HEK293 (cell line): ENCODE measurements at regions not wholly inside any gene's neighbourhood (a gene's known extent, or its start where the extent isn't known, plus 50 kb on each side); places are given as distances from the start of the nearest gene placed in this dataset.
A peak's percentile ranks its signal among the peaks of the same experiment; 100 is the strongest.

Source experiments
- CTCF ChIA-PET: fragments of 350-600 bp; formaldehyde crosslinking; extraction: SDS; loops from one replicate; lab custom pipeline; 2021; ENCODE audit warnings: antibody characterized with exemption; lab: Yijun Ruan, JAX
- POLR2A ChIA-PET: fragments of 300-600 bp; formaldehyde crosslinking; extraction: SDS; loops from one replicate; lab custom pipeline; 2020; ENCODE audit warnings: antibody characterized with exemption, inconsistent platforms; lab: Yijun Ruan, JAX
- H3K27ac ChIP-seq: fragments of 200-500 bp; sonication (Bioruptor generic); 2 replicates; pipeline ENCODE4 v1.5.1; 2014; ENCODE audit warnings: low read depth, low read length, control low read depth, inconsistent platforms; ENCODE audit errors: extremely low read depth
- H3K36me3 ChIP-seq, 2 experiments: fragments of 200-500 bp in 1 of 2; sonication (Bioruptor generic) in 1 of 2; 1 replicate in 1 of 2; 2 replicates in 1 of 2; pipeline ENCODE4 v1.5.1; 2014 to 2017; ENCODE audit warnings: inconsistent platforms in 2 of 2, low read length in 2 of 2; ENCODE audit not compliant: control insufficient read depth in 2 of 2, insufficient read depth in 1 of 2
- H3K4me1 ChIP-seq: fragments of 200-500 bp; sonication (Bioruptor generic); 2 replicates; pipeline ENCODE4 v1.5.1; 2014; ENCODE audit warnings: mild to moderate bottlenecking, low read length, inconsistent platforms; ENCODE audit not compliant: control insufficient read depth, insufficient read depth
- H3K4me3 ChIP-seq: 2 replicates; pipeline ENCODE4 v1.5.1; 2011; ENCODE audit warnings: low read depth, mild to moderate bottlenecking, control low read depth, low read length, moderate library complexity
- H3K9me3 ChIP-seq: fragments of 200-500 bp; sonication (Bioruptor generic); 2 replicates; pipeline ENCODE4 v1.5.1; 2014; ENCODE audit warnings: low read depth, low read length, inconsistent platforms; ENCODE audit not compliant: control insufficient read depth, insufficient read depth
- FEZF1 ChIP-seq: fragments of 450-650 bp; formaldehyde crosslinking; IDR thresholded peaks from 2 replicates; pipeline ENCODE4 v1.5.1; 2016; ENCODE audit warnings: missing biosample characterization, missing genetic modification characterization
- OSR2 ChIP-seq: fragments of 450-650 bp; formaldehyde crosslinking; IDR thresholded peaks from 2 replicates; pipeline ENCODE4 v1.5.1; 2016; ENCODE audit warnings: missing biosample characterization, missing genetic modification characterization
- PRDM10 ChIP-seq: fragments of 450-650 bp; formaldehyde crosslinking; IDR thresholded peaks from 2 replicates; pipeline ENCODE4 v1.5.1; 2016; ENCODE audit warnings: missing biosample characterization, missing genetic modification characterization
- PRDM2 ChIP-seq: fragments of 450-650 bp; formaldehyde crosslinking; IDR thresholded peaks from 2 replicates; pipeline ENCODE4 v1.5.1; 2016; ENCODE audit warnings: missing biosample characterization, missing genetic modification characterization, borderline replicate concordance
- YY2 ChIP-seq: fragments of 450-650 bp; formaldehyde crosslinking; IDR thresholded peaks from 2 replicates; pipeline ENCODE4 v1.5.1; 2016; ENCODE audit warnings: missing biosample characterization, missing genetic modification characterization
- ZBTB49 ChIP-seq: fragments of 450-650 bp; formaldehyde crosslinking; IDR thresholded peaks from 2 replicates; pipeline ENCODE4 v1.5.1; 2016; ENCODE audit warnings: missing biosample characterization, missing genetic modification characterization, low read depth
- ZNF239 ChIP-seq: fragments of 450-650 bp; formaldehyde crosslinking; IDR thresholded peaks from 2 replicates; pipeline ENCODE4 v1.5.1; 2016; ENCODE audit warnings: missing biosample characterization, missing genetic modification characterization
- ZNF280D ChIP-seq: fragments of 450-650 bp; formaldehyde crosslinking; IDR thresholded peaks from 2 replicates; pipeline ENCODE4 v1.5.1; 2016; ENCODE audit warnings: missing biosample characterization, missing genetic modification characterization
- ZNF398 ChIP-seq: fragments of 450-650 bp; formaldehyde crosslinking; IDR thresholded peaks from 2 replicates; pipeline ENCODE4 v1.5.1; 2017; ENCODE audit warnings: missing biosample characterization, missing genetic modification characterization
- ZNF549 ChIP-seq: fragments of 450-650 bp; IDR thresholded peaks from 2 replicates; pipeline ENCODE4 v1.5.1; 2018; ENCODE audit warnings: missing biosample characterization, missing genetic modification characterization, mild to moderate bottlenecking, inconsistent platforms, moderate library complexity
- ZNF629 ChIP-seq: fragments of 450-650 bp; formaldehyde crosslinking; IDR thresholded peaks from 2 replicates; pipeline ENCODE4 v1.5.1; 2017; ENCODE audit warnings: missing biosample characterization, missing genetic modification characterization
- ZNF645 ChIP-seq: fragments of 450-650 bp; formaldehyde crosslinking; IDR thresholded peaks from 2 replicates; pipeline ENCODE4; 2016; ENCODE audit warnings: missing biosample characterization, missing genetic modification characterization
- ZSCAN18 ChIP-seq: fragments of 450-650 bp; formaldehyde crosslinking; IDR thresholded peaks from 2 replicates; pipeline ENCODE4 v1.5.1; 2016; ENCODE audit warnings: missing biosample characterization, missing genetic modification characterization

GRCh38 chr2:2574401-2575180 lies 243.5 kb upstream of the MYT1L start (continued):
- TF ChIP-seq PRDM2 (tag by site-specific recombination) (no peak), ZNF280D (no peak), OSR2 (no peak), ZNF239 (tag by site-specific recombination) (no peak), ZBTB49 (tag by site-specific recombination) (no peak)

GRCh38 chr2:2573658-2574293 lies 242.7 kb upstream of the MYT1L start:
- POLR2A ChIA-PET, result no interaction called here
- CTCF ChIA-PET, result no interaction called here
- H3K36me3 ChIP-seq, result no peaks in the 10 kb centered on the region
- H3K4me3 ChIP-seq, result no peak overlapping the region
- no peaks in the 10 kb centered on the region for H3K9me3 ChIP-seq
- no peak overlapping the region for H3K27ac ChIP-seq
- no peaks in the 10 kb centered on the region for H3K4me1 ChIP-seq
- TF ChIP-seq ZNF629 (tag by site-specific recombination), result peak; percentile 99
- TF ChIP-seq FEZF1, result no peak
- TF ChIP-seq ZNF645 (tag by site-specific recombination), result no peak
- no peak for TF ChIP-seq PRDM10 (tag by site-specific recombination)
- TF ChIP-seq ZNF549, result no peak
- peak; percentile 52; the same call in 1 of the 2 replicates for TF ChIP-seq ZSCAN18 (tag by site-specific recombination)
- TF ChIP-seq ZNF398, result 0 out of 2 replicates have a peak, but pooled peaks have one; percentile 25
- peak; percentile 87 for TF ChIP-seq YY2 (tag by site-specific recombination)
